Ovary (tissue), 7 donors: ENCODE measurements at regions not wholly inside any gene's neighbourhood (a gene's known extent, or its start where the extent isn't known, plus 50 kb on each side); places are given as distances from the start of the nearest gene placed in this dataset.

Source experiments
- DNase-seq, 5 donors: peaks; one replicate each; pipeline ENCODE4 v3.0.0-alpha.2; 2019 to 2020
- H3K27ac ChIP-seq, 2 donors: fragments of 200-600 bp; one replicate each; pipeline versions ENCODE4 v1.5.1 to v1.8.0; 2019 to 2022
- H3K27me3 ChIP-seq: fragments of 200-600 bp; one replicate; pipeline ENCODE4 v1.8.0; 2022
- H3K36me3 ChIP-seq: fragments of 200-600 bp; sonication (generic); one replicate; pipeline ENCODE4 v1.5.1; 2019
- H3K4me1 ChIP-seq: one replicate; pipeline ENCODE4 v1.8.1; 2013; ENCODE audit warnings: mild to moderate bottlenecking, moderate library complexity; ENCODE audit not compliant: insufficient read depth
- H3K4me3 ChIP-seq: fragments of 200-600 bp; sonication (generic); one replicate; pipeline ENCODE4 v1.5.1; 2017
- H3K9me3 ChIP-seq, 2 donors: fragments of 200-600 bp in 1 of 2; sonication (generic) in 1 of 2; one replicate each; pipeline versions ENCODE4 v1.5.1 to v1.8.1; 2013 to 2019; ENCODE audit warnings: mild to moderate bottlenecking in 1 of 2, moderate library complexity in 1 of 2
- CTCF ChIP-seq, 3 donors: fragments of 450-650 bp in 2 of 3; fragments of 200-600 bp in 1 of 3; IDR thresholded peaks; one replicate each; pipeline versions ENCODE4 v1.5.1 to v1.8.0; 2016 to 2022; ENCODE audit warnings: antibody characterized with exemption in 3 of 3, mild to moderate bottlenecking in 1 of 3
- EP300 ChIP-seq: sonication (generic); formaldehyde crosslinking; IDR thresholded peaks from one replicate; pipeline ENCODE4 v1.6.1; 2017; ENCODE audit warnings: antibody characterized with exemption
- POLR2A ChIP-seq: fragments of 450-650 bp; IDR thresholded peaks from one replicate; pipeline ENCODE4 v1.6.1; 2017; ENCODE audit warnings: antibody characterized with exemption, mild to moderate bottlenecking, moderate library complexity
- WGBS, 3 donors: extraction: QIAGEN DNeasy Blood & Tissue Kit in 1 of 3; methylation state at CpG; one replicate each; pipeline versions ENCODE4 v1.1.5 to v1.1.7; 2013 to 2017; 5-methylcytosine and 5-hydroxymethylcytosine counted together
- intact Hi-C, 4 donors: fragments of 100-400 bp; cut with DNase I; formaldehyde crosslinking; loops; one replicate each; pipeline versions ENCODE4 v1.11.0 to v1.15.1; 2022 to 2023
- donor health status: DM: no; HTN: no; CAD: no; lungs with moderate emphysema.
- donor health status: DM: no; HTN: no; CAD: no.
- donor health status: Bipolar disorder and iron deficiency.
- donor health status: DM: no; HTN: no; CAD: no.
- donor health status: DM: yes; HTN: yes; CAD: no.

GRCh38 chr5:165576678-165577275 is 2071.4 kb downstream of the MAT2B start:
- Histone ChIP-seq H3K4me1 (no peaks in the 10 kb centered on the region), H3K36me3 (no peaks in the 10 kb centered on the region), H3K27ac (no peak overlapping the region), H3K9me3 (no peaks in the 10 kb centered on the region), H3K4me3 (no peak overlapping the region), H3K27me3 (no peaks in the 10 kb centered on the region)
- DNase-seq = no peak
- TF ChIP-seq CTCF (IDR thresholded peaks at IDR 0.05) (no peak), POLR2A (no peak), EP300 (no peak)
- WGBS, 3 donors = 62 to 68% (median 65%) methylated on average over 3 of the region's 3 CpGs
- intact Hi-C loops = no loop called here

- Histone ChIP-seq H3K4me1 (no peaks in the 10 kb centered on the region), H3K27me3 (no peaks in the 10 kb centered on the region), H3K36me3 (no peaks in the 10 kb centered on the region), H3K4me3 (no peak overlapping the region), H3K27ac (no peak overlapping the region), H3K9me3 (no peaks in the 10 kb centered on the region)
- no peak for DNase-seq
- TF ChIP-seq CTCF (IDR thresholded peaks at IDR 0.05) = no peak
- intact Hi-C loops = no loop called here
Observed at GRCh38 chr5:165579911-165580310, 2074.5 kb downstream of the MAT2B start.

GRCh38 chr5:165594693-165595092 is 2089.3 kb downstream of the MAT2B start:
- intact Hi-C loops = no loop called here
- TF ChIP-seq EP300 = no peak
- no peak for TF ChIP-seq POLR2A
- no peak for TF ChIP-seq CTCF (IDR thresholded peaks at IDR 0.05)
- 90 to 98% (median 93%) methylated on average over 1 of the region's 1 CpG for WGBS, 3 donors
- no peaks in the 10 kb centered on the region for H3K36me3 ChIP-seq
- no peaks in the 10 kb centered on the region for H3K4me1 ChIP-seq
- no peak for DNase-seq
- no peaks in the 10 kb centered on the region for H3K9me3 ChIP-seq
- H3K27me3 ChIP-seq = no peaks in the 10 kb centered on the region
- no peak overlapping the region for H3K27ac ChIP-seq
- H3K4me3 ChIP-seq = no peak overlapping the region

GRCh38 chr5:165602529-165602928 is 2097.1 kb downstream of the MAT2B start:
- H3K9me3 ChIP-seq = no peaks in the 10 kb centered on the region
- H3K4me3 ChIP-seq = no peak overlapping the region
- H3K4me1 ChIP-seq = no peaks in the 10 kb centered on the region
- no peaks in the 10 kb centered on the region for H3K27me3 ChIP-seq
- DNase-seq = no peak
- TF ChIP-seq POLR2A (no peak), EP300 (no peak), CTCF (IDR thresholded peaks at IDR 0.05) (no peak)
- no peaks in the 10 kb centered on the region for H3K36me3 ChIP-seq
- intact Hi-C loops = no loop called here
- 82 to 85% (median 85%) methylated on average over 8 of the region's 8 CpGs for WGBS, 3 donors
- H3K27ac ChIP-seq = no peak overlapping the region
